Endothelial cell (in vitro differentiated cells): ENCODE measurements at regions not wholly inside any gene's neighbourhood (a gene's known extent, or its start where the extent isn't known, plus 50 kb on each side); places are given as distances from the start of the nearest gene placed in this dataset.

ENCODE experiments used
- DNase-seq: peaks from one replicate; pipeline ENCODE4 v3.0.0; 2021; ENCODE audit warnings: low spot score
- H3K27ac Mint-ChIP-seq: one replicate; pipeline ENCODE4 v1.8.0; 2021; ENCODE audit warnings: mixed read lengths, inconsistent platforms; ENCODE audit not compliant: unreplicated experiment
- H3K27me3 Mint-ChIP-seq: one replicate; pipeline ENCODE4 v1.8.0; 2021; ENCODE audit warnings: mild to moderate bottlenecking, moderate library complexity, mixed read lengths, inconsistent platforms; ENCODE audit not compliant: unreplicated experiment
- H3K36me3 Mint-ChIP-seq: one replicate; pipeline ENCODE4 v1.8.0; 2021; ENCODE audit warnings: mild to moderate bottlenecking, low read depth, mixed read lengths, inconsistent platforms; ENCODE audit not compliant: unreplicated experiment
- H3K4me1 Mint-ChIP-seq: one replicate; pipeline ENCODE4 v1.8.0; 2021; ENCODE audit warnings: mild to moderate bottlenecking, mixed read lengths, inconsistent platforms; ENCODE audit not compliant: unreplicated experiment
- H3K4me3 Mint-ChIP-seq: one replicate; pipeline ENCODE4 v1.8.0; 2021; ENCODE audit warnings: mild to moderate bottlenecking, mixed read lengths, inconsistent platforms; ENCODE audit not compliant: unreplicated experiment
- H3K9me3 Mint-ChIP-seq: one replicate; pipeline ENCODE4 v1.8.0; 2021; ENCODE audit warnings: mixed read lengths, inconsistent platforms; ENCODE audit not compliant: unreplicated experiment
- TF ChIP-seq, protein P1 (sequence below): fragments of 200-600 bp; sonication (generic); IDR thresholded peaks from one replicate; pipeline ENCODE4 v1.5.0; 2021; ENCODE audit warnings: antibody characterized with exemption; ENCODE audit not compliant: unreplicated experiment

DNA sequence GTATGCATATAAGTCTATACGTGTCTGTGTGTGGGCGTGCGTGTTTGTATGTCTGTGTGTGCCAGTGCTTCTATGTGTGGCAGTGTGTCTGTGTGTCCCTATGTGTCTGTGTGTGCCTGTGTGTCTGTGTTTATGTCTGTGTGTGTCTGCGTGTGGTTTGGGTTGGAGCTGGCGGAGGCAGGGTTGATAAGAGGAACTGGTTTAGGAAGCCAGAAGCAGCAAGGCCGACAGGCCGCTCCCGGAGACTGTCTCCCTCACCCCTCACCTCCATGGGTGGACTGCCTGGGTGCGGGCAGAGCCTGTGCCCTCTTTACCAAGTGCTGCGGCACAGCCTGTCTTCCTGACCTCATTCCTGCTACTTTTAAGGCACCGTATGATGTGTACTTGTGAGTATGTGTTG, 327.1 kb upstream of the B3GAT1 start:
- no peak overlapping the region for H3K27ac Mint-ChIP-seq
- H3K4me3 Mint-ChIP-seq = no peak overlapping the region
- TF ChIP-seq, protein P1, sequence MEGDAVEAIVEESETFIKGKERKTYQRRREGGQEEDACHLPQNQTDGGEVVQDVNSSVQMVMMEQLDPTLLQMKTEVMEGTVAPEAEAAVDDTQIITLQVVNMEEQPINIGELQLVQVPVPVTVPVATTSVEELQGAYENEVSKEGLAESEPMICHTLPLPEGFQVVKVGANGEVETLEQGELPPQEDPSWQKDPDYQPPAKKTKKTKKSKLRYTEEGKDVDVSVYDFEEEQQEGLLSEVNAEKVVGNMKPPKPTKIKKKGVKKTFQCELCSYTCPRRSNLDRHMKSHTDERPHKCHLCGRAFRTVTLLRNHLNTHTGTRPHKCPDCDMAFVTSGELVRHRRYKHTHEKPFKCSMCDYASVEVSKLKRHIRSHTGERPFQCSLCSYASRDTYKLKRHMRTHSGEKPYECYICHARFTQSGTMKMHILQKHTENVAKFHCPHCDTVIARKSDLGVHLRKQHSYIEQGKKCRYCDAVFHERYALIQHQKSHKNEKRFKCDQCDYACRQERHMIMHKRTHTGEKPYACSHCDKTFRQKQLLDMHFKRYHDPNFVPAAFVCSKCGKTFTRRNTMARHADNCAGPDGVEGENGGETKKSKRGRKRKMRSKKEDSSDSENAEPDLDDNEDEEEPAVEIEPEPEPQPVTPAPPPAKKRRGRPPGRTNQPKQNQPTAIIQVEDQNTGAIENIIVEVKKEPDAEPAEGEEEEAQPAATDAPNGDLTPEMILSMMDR = no peak
- no peaks in the 10 kb centered on the region for H3K36me3 Mint-ChIP-seq
- H3K27me3 Mint-ChIP-seq = no peaks in the 10 kb centered on the region
- no peaks in the 10 kb centered on the region for H3K9me3 Mint-ChIP-seq
- peaks cover 7% of the 10 kb centered on the region for H3K4me1 Mint-ChIP-seq
- no peak for DNase-seq

DNA sequence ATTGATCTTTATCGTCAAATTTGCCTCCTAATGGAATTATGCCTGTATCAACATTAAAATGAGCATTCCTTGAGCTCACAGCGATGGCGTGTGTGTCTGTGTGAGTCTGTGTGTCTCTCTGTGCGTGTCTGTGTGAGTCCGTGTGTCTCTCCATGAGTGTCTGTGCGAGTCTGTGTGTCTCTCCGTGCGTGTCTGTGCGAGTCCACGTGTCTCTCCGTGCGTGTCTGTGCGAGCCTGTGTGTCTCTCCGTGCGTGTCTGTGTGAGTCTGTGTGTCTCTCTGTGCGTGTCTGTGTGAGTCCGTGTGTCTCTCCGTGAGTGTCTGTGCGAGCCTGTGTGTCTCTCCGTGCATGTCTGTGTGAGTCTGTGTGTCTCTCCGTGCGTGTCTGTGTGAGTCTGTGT, 326.5 kb upstream of the B3GAT1 start:
- H3K27ac Mint-ChIP-seq = no peak overlapping the region
- no peak for DNase-seq
- TF ChIP-seq, protein P1 = no peak
- H3K4me3 Mint-ChIP-seq = no peak overlapping the region
- H3K36me3 Mint-ChIP-seq = no peaks in the 10 kb centered on the region
- peaks cover 7% of the 10 kb centered on the region for H3K4me1 Mint-ChIP-seq
- no peaks in the 10 kb centered on the region for H3K9me3 Mint-ChIP-seq
- H3K27me3 Mint-ChIP-seq = no peaks in the 10 kb centered on the region

DNA sequence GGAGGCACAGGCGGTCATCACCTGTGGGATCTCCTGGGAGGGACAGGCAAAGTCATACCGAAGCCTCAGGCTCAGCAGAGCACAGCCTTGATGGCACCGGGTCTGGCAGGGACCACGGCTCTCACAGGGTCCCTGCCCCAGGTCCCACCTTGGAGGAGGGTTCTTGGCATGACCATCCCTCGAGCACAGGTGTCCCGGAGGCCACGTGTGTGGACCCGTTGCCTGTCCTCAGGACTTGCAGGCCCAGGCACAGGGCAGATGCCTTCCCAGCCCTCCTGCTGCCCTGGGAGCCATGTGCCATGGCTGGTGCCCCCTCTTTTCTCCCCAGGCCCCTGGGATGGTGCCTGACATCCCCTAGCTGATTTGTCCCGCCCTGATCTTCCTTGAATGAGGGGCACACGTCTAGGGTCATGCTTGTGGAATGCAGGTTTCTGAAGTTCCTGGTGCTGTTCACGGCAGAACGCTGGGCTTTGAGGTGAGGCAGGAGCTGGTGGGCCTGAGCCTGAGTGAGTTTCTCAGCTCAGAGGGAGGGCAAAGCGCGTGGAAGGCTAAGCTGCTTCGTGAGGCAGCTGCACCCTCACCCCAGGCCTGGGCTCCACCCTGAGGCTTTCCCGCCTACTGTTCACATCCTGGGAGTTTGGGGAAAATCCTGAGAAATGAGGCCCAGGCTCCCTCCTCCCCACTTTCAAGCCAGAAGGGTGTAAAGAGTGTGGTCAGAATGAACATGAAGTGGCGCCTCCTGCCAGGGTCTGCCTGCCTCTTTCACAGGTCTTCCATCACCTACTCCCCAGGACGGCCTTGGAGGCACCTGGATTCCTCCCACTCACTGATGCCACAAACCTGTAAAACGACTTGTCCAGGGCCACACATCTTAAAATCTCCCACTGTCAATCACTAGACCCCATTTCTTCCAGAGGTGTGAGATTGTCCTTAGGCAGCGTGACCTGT, 325.8 kb upstream of the B3GAT1 start:
- Mint-ChIP-seq H3K27ac (no peak overlapping the region), H3K36me3 (no peaks in the 10 kb centered on the region), H3K9me3 (no peaks in the 10 kb centered on the region), H3K27me3 (no peaks in the 10 kb centered on the region), H3K4me3 (no peak overlapping the region), H3K4me1 (peaks cover 7% of the 10 kb centered on the region)
- TF ChIP-seq, protein P1 = no peak
- DNase-seq = no peak

DNA sequence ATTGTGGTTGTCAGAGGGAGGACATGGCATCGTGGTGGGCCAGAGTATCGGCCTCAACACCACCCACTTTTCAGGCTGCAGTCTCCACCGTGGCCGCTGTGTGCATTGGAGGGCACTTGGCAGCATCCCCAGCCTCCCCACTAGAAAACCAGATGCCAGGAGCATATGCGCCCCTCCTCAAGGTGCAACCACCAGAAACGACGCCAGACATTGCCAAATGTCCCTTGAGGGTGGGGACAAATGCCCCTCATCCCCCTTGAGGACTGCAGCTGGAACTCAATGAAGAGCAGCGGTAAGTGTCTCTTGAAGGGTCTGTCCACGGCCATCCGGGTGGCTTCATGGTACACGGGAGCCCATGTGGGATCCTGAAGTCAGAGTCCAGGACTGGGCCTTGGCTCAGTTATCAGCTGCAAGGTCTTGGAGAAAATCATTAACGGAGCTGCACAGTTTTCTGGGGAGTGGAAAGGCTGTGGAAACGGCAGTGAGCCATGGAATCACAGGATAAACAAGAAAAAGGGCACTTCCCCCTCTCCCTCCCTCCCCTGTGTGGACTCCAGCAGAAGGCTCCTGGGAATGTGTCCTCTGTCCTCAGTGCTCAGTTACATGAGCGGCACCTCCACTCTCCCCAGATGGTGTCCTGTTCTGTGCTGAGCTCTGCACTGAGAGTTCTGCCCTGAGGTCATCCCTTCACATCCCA, 324.4 kb upstream of the B3GAT1 start:
- peaks cover 7% of the 10 kb centered on the region for H3K4me1 Mint-ChIP-seq
- H3K27me3 Mint-ChIP-seq = no peaks in the 10 kb centered on the region
- no peak overlapping the region for H3K27ac Mint-ChIP-seq
- H3K4me3 Mint-ChIP-seq = no peak overlapping the region
- TF ChIP-seq, protein P1 = no peak
- no peaks in the 10 kb centered on the region for H3K36me3 Mint-ChIP-seq
- no peak for DNase-seq
- no peaks in the 10 kb centered on the region for H3K9me3 Mint-ChIP-seq

DNA sequence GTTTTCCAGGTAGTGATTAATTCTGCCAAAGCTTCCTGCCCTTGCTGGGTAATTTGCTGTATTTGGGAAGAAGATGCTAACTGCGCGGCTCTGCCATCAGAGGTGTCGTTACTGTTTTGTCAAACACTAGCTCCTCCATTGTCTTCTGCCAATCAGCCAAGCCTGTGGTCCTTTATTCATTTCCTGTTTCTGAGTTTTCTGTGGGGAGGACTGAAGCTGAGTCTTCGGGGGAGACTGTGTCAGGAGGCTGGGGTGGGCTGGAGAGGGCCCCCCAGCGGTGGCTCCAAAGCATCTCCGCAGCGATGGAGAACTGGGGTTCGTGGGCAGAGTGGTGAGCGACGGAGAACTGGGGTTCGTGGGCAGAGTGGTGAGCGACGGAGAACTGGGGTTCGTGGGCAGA, 322.9 kb upstream of the B3GAT1 start:
- Mint-ChIP-seq H3K9me3 (no peaks in the 10 kb centered on the region), H3K27ac (no peak overlapping the region)

More for the DNA sequence above, 322.9 kb upstream of the B3GAT1 start:
- Mint-ChIP-seq H3K36me3 (no peaks in the 10 kb centered on the region), H3K4me1 (peaks cover 7% of the 10 kb centered on the region), H3K4me3 (no peak overlapping the region), H3K27me3 (no peaks in the 10 kb centered on the region)
- DNase-seq = no peak
- TF ChIP-seq, protein P1 = no peak
